ENCODE measurements at regions not wholly inside any gene's neighbourhood (a gene's known extent, or its start where the extent isn't known, plus 50 kb on each side); places are given as distances from the start of the nearest gene placed in this dataset.

DNA sequence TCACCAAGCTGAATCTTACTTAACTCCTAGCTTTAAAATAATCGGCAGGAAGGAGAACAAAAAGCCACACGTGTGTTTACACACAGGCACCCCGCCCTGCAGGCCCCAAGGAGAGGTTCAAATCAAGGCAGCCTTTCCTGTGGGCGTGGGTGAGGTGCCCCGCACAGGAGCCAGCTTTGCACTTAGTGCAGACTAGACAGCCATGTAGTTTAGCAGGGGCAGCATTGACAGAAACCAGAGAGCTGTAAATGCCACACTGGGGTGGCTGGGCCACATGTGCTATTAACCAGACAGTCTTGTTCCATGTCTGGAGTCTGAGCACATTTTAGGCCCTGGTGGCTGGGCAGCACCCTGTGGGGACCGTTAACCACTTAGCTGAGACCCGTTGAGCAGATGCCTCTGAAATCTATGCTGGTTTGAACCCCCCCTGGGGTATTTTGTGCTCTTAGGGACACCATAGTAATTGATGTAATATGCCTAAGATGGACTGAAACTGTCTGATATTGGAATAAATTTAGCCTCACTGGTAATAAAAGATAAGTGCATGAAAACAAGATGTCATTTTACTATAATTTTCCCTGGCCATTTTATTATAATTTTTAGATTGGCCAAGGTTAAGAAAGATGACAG, 106.4 kb upstream of the KCNG1 start (continued):
- TF ChIP-seq REST (IDR thresholded peaks at IDR 0.05; ENCODE audit: low read depth, low read length) (no peak), JUND (IDR thresholded peaks at IDR 0.05) (no peak), USF1 (IDR thresholded peaks at IDR 0.05; ENCODE audit: borderline replicate concordance, low read depth) (no peak), TCF12 (IDR thresholded peaks at IDR 0.05) (peak; percentile 82), SIN3A (IDR thresholded peaks at IDR 0.05; ENCODE audit: borderline replicate concordance, low read depth, low read length) (no peak), YY1 (IDR thresholded peaks at IDR 0.05; ENCODE audit: low read depth) (no peak), EZH2phosphoT487 (IDR thresholded peaks at IDR 0.05; ENCODE audit: borderline replicate concordance, low read depth) (no peak), MXI1 (IDR thresholded peaks at IDR 0.05; ENCODE audit: low read depth, low read length) (peak; percentile 92), GATA2 (CRISPR knock-in tag; IDR thresholded peaks at IDR 0.05) (peak; percentile 83)

- H3K27ac ChIP-seq (ENCODE audit: low read depth in 2 of 2, low read length in 1 of 2) = peak overlapping the region; percentile 26 to 99; a peak in 3 of 4 replicates
Observed at GRCh38 chr20:51128198-51128597, 105.3 kb upstream of the KCNG1 start.

More at GRCh38 chr20:51128198-51128597, 105.3 kb upstream of the KCNG1 start:
- Histone ChIP-seq H3K36me3 (replicated peaks in 1 of 2; ENCODE audit: control insufficient read depth in 1 of 2, insufficient read depth in 2 of 2, low read length in 1 of 2) (no peaks in the 10 kb centered on the region), H3F3A (replicated peaks; ENCODE audit: insufficient read depth) (no peaks in the 10 kb centered on the region), H3K9me2 (no peaks in the 10 kb centered on the region), H3K4me3 (ENCODE audit: low read depth in 2 of 2, low read length in 1 of 2) (no peak overlapping the region), H3K4me1 (ENCODE audit: control insufficient read depth in 1 of 2, insufficient read depth in 2 of 2, low read depth in 1 of 2, low read length in 1 of 2) (peaks cover 16 to 65% of the 10 kb centered on the region in 2 experiments; a peak in 3 of 4 replicates), H3K9ac (no peak overlapping the region), H3K9me3 (no peaks in the 10 kb centered on the region), H2AFZ (ENCODE audit: low read depth) (no peak overlapping the region; the same call in 1 of the 2 replicates), H3K27me3 (ENCODE audit: insufficient read depth) (no peaks in the 10 kb centered on the region), H3K4me2 (peak overlapping the region; percentile 25), H4K20me1 (ENCODE audit: insufficient read depth) (no peaks in the 10 kb centered on the region), H3K79me2 (ENCODE audit: insufficient read depth) (no peaks in the 10 kb centered on the region)
- TF ChIP-seq JUND (IDR thresholded peaks at IDR 0.05) = peak; percentile 58
- no peak for TF ChIP-seq EP300 (IDR thresholded peaks at IDR 0.05; ENCODE audit: borderline replicate concordance in 1 of 2, low read depth in 1 of 2, low read length in 1 of 2)
- TF ChIP-seq MAX (IDR thresholded peaks at IDR 0.05; ENCODE audit: low read depth) = 0 out of 2 replicates have a peak, but pooled peaks have one; percentile 33
- TF ChIP-seq, protein P1, sequence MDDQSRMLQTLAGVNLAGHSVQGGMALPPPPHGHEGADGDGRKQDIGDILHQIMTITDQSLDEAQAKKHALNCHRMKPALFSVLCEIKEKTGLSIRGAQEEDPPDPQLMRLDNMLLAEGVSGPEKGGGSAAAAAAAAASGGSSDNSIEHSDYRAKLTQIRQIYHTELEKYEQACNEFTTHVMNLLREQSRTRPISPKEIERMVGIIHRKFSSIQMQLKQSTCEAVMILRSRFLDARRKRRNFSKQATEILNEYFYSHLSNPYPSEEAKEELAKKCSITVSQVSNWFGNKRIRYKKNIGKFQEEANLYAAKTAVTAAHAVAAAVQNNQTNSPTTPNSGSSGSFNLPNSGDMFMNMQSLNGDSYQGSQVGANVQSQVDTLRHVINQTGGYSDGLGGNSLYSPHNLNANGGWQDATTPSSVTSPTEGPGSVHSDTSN (IDR thresholded peaks at IDR 0.05) = peak; percentile 70
- TF ChIP-seq TCF12 (IDR thresholded peaks at IDR 0.05) = peak; percentile 49; the same call in 1 of the 2 replicates
- TF ChIP-seq TEAD4 (IDR thresholded peaks at IDR 0.05; ENCODE audit: borderline replicate concordance, insufficient read depth) = no peak
- TF ChIP-seq FOXJ3 (CRISPR knock-in tag; IDR thresholded peaks at IDR 0.05) = no peak
- TF ChIP-seq FOSL2 (IDR thresholded peaks at IDR 0.05; ENCODE audit: borderline replicate concordance, low read depth) = peak; percentile 64; the same call in 1 of the 2 replicates
- no peak for TF ChIP-seq TAF1 (IDR thresholded peaks at IDR 0.05; ENCODE audit: borderline replicate concordance, low read depth, low read length)
- ChIA-PET POLR2A (interaction anchor here (1.3 to 5.1 kb wide), 3 partner anchors 10 to 109 kb away, joined by 4 to 42 read pairs (median 12); no protein-coding TSS in a partner anchor), CTCF (interaction anchor here (0.8 to 3.8 kb wide), 7 partner anchors 31 to 177 kb away, joined by 3 to 18 read pairs (median 5); no protein-coding TSS in a partner anchor)
- DNase-seq = no peak
- WGBS (ENCODE audit: low lambda C conversion rate) = 19% methylated on average over 4 of the region's 4 CpGs

Measured in SK-N-SH (cell line).